ENCODE measurements at regions not wholly inside any gene's neighbourhood (a gene's known extent, or its start where the extent isn't known, plus 50 kb on each side); places are given as distances from the start of the nearest gene placed in this dataset.

DNA sequence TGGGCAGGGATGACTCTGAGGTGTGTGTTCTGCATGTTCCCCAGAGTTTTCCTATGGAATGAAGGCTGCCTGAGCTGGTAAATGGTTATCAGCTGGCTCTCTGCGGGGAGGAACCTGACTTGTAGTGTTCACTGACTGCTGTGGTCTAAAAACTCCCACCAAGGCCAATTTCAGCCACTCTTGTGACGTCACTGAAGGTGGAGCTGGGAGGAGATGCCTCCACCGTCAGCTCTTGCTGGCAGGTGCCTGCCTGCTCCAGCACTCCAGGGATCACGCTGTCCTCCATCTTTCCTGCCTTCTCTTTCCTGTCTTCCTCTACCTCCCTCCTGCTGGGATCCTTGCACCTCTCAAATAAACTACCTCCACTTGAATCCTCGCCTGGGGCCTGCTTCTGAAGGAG lies 209.5 kb upstream of the HS6ST1 start:
- Histone ChIP-seq H4K20me1 (ENCODE audit: low read depth, low read length) (no peaks in the 10 kb centered on the region), H3K27ac (ENCODE audit: low read depth, low read length) (no peak overlapping the region), H3K9me3 (ENCODE audit: insufficient read depth, low read length) (no peaks in the 10 kb centered on the region), H3K4me2 (ENCODE audit: low read depth, low read length, poor library complexity, severe bottlenecking) (no peak overlapping the region), H3K79me2 (ENCODE audit: insufficient read depth, low read length) (no peaks in the 10 kb centered on the region), H3K36me3 (ENCODE audit: low read length) (no peaks in the 10 kb centered on the region), H3K4me3 (ENCODE audit: insufficient read depth, low read length, poor library complexity, severe bottlenecking) (no peak overlapping the region), H2AFZ (ENCODE audit: low read depth, low read length, severe bottlenecking) (no peak overlapping the region), H3F3A (ENCODE audit: insufficient read depth) (no peaks in the 10 kb centered on the region), H3K9ac (ENCODE audit: low read length) (no peak overlapping the region), H3K9me2 (replicated peaks; ENCODE audit: insufficient read depth, low read length) (no peaks in the 10 kb centered on the region), H3K27me3 (ENCODE audit: low read length) (no peaks in the 10 kb centered on the region; the same call in 1 of the 2 replicates)
- TF ChIP-seq CTCF (IDR thresholded peaks at IDR 0.05; ENCODE audit: insufficient read depth, low read length, poor library complexity, severe bottlenecking) = no peak
- TF ChIP-seq EZH2phosphoT487 (conservative IDR thresholded peaks at IDR 0.05; ENCODE audit: low read length) = no peak

DNA sequence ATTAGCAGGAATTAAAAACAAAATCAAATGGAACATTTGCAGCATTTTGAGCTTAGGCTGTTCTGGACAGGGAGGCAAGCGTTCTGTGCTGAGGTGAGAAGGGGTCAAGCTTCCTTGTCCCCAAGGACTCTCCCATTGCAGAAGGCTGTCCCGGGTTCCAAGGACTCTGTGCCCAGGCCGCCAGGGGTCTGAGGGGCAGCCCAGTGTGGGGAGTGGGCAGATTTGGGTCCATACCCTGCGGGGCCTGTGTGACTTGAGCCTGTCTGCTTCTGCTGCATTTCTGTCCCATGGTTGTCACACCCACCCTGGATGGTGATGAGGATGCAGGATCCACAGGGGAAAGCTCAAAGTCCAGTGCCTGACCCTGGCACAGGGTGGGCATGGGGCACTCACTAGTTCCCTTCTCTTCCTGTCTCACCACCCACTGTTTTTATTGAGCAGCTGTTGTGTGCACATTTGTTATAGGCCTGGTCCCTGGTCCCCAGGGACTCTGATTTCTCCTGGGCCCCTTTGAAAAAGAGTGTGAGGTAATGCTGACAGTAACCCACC lies 211.4 kb upstream of the HS6ST1 start:
- Histone ChIP-seq H3K4me3 (ENCODE audit: insufficient read depth, low read length, poor library complexity, severe bottlenecking) (no peak overlapping the region), H3F3A (ENCODE audit: insufficient read depth) (no peaks in the 10 kb centered on the region), H3K79me2 (ENCODE audit: insufficient read depth, low read length) (no peaks in the 10 kb centered on the region), H3K36me3 (ENCODE audit: low read length) (no peaks in the 10 kb centered on the region), H3K9me2 (replicated peaks; ENCODE audit: insufficient read depth, low read length) (no peaks in the 10 kb centered on the region), H3K9me3 (ENCODE audit: insufficient read depth, low read length) (no peaks in the 10 kb centered on the region), H2AFZ (ENCODE audit: low read depth, low read length, severe bottlenecking) (no peak overlapping the region), H3K4me2 (ENCODE audit: low read depth, low read length, poor library complexity, severe bottlenecking) (no peak overlapping the region), H3K27ac (ENCODE audit: low read depth, low read length) (no peak overlapping the region), H3K27me3 (ENCODE audit: low read length) (no peaks in the 10 kb centered on the region; the same call in 1 of the 2 replicates), H4K20me1 (ENCODE audit: low read depth, low read length) (no peaks in the 10 kb centered on the region), H3K9ac (ENCODE audit: low read length) (no peak overlapping the region)
- no peak for TF ChIP-seq CTCF (IDR thresholded peaks at IDR 0.05; ENCODE audit: insufficient read depth, low read length, poor library complexity, severe bottlenecking)
- no peak for TF ChIP-seq EZH2phosphoT487 (conservative IDR thresholded peaks at IDR 0.05; ENCODE audit: low read length)

DNA sequence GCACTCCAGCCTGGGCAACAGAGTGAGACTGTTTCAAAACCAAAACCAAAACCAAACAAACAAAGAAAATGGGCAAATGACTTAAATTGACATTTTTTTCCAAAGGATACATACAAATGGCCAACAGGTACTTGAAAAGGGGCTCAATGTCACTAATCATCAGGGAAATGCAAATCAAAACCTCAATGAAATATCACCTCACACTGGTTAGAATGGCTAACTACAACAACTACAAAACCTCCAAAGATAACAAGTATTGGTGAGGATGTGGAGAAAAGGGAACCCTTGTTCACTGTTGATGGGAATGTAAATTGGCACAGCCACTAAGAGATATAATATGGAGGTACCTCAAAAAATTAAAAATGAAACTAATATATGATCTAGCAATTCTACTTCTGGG lies 213.2 kb upstream of the HS6ST1 start:
- Histone ChIP-seq H3K4me3 (ENCODE audit: insufficient read depth, low read length, poor library complexity, severe bottlenecking) (no peak overlapping the region), H3K27ac (ENCODE audit: low read depth, low read length) (no peak overlapping the region), H3K9ac (ENCODE audit: low read length) (no peak overlapping the region), H3K9me3 (ENCODE audit: insufficient read depth, low read length) (no peaks in the 10 kb centered on the region), H3F3A (ENCODE audit: insufficient read depth) (no peaks in the 10 kb centered on the region), H3K9me2 (replicated peaks; ENCODE audit: insufficient read depth, low read length) (no peaks in the 10 kb centered on the region), H3K27me3 (ENCODE audit: low read length) (no peaks in the 10 kb centered on the region; the same call in 1 of the 2 replicates), H3K36me3 (ENCODE audit: low read length) (no peaks in the 10 kb centered on the region), H3K79me2 (ENCODE audit: insufficient read depth, low read length) (no peaks in the 10 kb centered on the region), H4K20me1 (ENCODE audit: low read depth, low read length) (no peaks in the 10 kb centered on the region), H2AFZ (ENCODE audit: low read depth, low read length, severe bottlenecking) (no peak overlapping the region), H3K4me2 (ENCODE audit: low read depth, low read length, poor library complexity, severe bottlenecking) (no peak overlapping the region)
- no peak for TF ChIP-seq EZH2phosphoT487 (conservative IDR thresholded peaks at IDR 0.05; ENCODE audit: low read length)
- TF ChIP-seq CTCF (IDR thresholded peaks at IDR 0.05; ENCODE audit: insufficient read depth, low read length, poor library complexity, severe bottlenecking) = no peak
